WTC11 (cell line): ENCODE measurements at regions not wholly inside any gene's neighbourhood (a gene's known extent, or its start where the extent isn't known, plus 50 kb on each side); places are given as distances from the start of the nearest gene placed in this dataset.

Experiments
- CREB1 ChIP-seq: sonication (generic); formaldehyde crosslinking; IDR thresholded peaks from 2 replicates; pipeline ENCODE4 v1.8.0; 2023; ENCODE audit warnings: mild to moderate bottlenecking, missing genetic modification reagents
- NR1H2 ChIP-seq: sonication (generic); formaldehyde crosslinking; IDR thresholded peaks from 2 replicates; pipeline ENCODE4 v1.9.0; 2021; ENCODE audit warnings: mild to moderate bottlenecking, moderate library complexity, missing genetic modification reagents
- NR2C2 ChIP-seq: sonication (generic); formaldehyde crosslinking; IDR thresholded peaks from 2 replicates; pipeline ENCODE4 v1.8.0; 2022; ENCODE audit warnings: mild to moderate bottlenecking, missing genetic modification reagents
- SOX15 ChIP-seq: fragments of 250-450 bp; sonication (Bioruptor Pico); IDR thresholded peaks from 2 replicates; pipeline ENCODE4 v1.9.0; 2021; ENCODE audit warnings: mild to moderate bottlenecking
- SP1 ChIP-seq: sonication (generic); formaldehyde crosslinking; conservative IDR thresholded peaks from 2 replicates; pipeline ENCODE4 v1.8.1; 2022; ENCODE audit warnings: missing genetic modification reagents
- TF ChIP-seq, protein P1 (sequence below): sonication (generic); formaldehyde crosslinking; IDR thresholded peaks from 2 replicates; pipeline ENCODE4 v1.8.1; 2023; ENCODE audit warnings: mild to moderate bottlenecking, missing genetic modification reagents
- TF ChIP-seq, protein P2 (sequence below): sonication (generic); formaldehyde crosslinking; IDR thresholded peaks from 2 replicates; pipeline ENCODE4 v1.8.0; 2022; ENCODE audit warnings: mild to moderate bottlenecking, missing genetic modification reagents
- TF ChIP-seq, protein P3 (sequence below): fragments of 200-600 bp; IDR thresholded peaks from 2 replicates; pipeline ENCODE4 v1.8.0; 2022; ENCODE audit warnings: antibody characterized with exemption
- TF ChIP-seq, protein P4 (sequence below): sonication (generic); formaldehyde crosslinking; IDR thresholded peaks from 2 replicates; pipeline ENCODE4 v1.8.0; 2022; ENCODE audit warnings: mild to moderate bottlenecking, missing genetic modification reagents
- TF ChIP-seq, protein P5 (sequence below): fragments of 250-450 bp; sonication (Bioruptor Pico); IDR thresholded peaks from 2 replicates; pipeline ENCODE4 v1.9.0; 2021; ENCODE audit warnings: mild to moderate bottlenecking
- TF ChIP-seq, protein P6 (sequence below): fragments of 250-450 bp; sonication (Bioruptor Pico); IDR thresholded peaks from 2 replicates; pipeline ENCODE4 v2.1.2; 2022; ENCODE audit warnings: mild to moderate bottlenecking, moderate library complexity
- TF ChIP-seq, protein P7 (sequence below): sonication (generic); formaldehyde crosslinking; IDR thresholded peaks from 2 replicates; pipeline ENCODE4 v1.8.1; 2022; ENCODE audit warnings: low read depth, mild to moderate bottlenecking, moderate library complexity, missing genetic modification reagents, borderline replicate concordance
- TF ChIP-seq, protein P8 (sequence below): sonication (generic); formaldehyde crosslinking; IDR thresholded peaks from 2 replicates; pipeline ENCODE4 v1.8.1; 2022; ENCODE audit warnings: mild to moderate bottlenecking, missing genetic modification reagents, moderate library complexity, borderline replicate concordance
- TF ChIP-seq, protein P9 (sequence below): fragments of 250-450 bp; sonication (Bioruptor Pico); IDR thresholded peaks from 2 replicates; pipeline ENCODE4 v1.9.0; 2021; ENCODE audit warnings: mild to moderate bottlenecking, borderline replicate concordance

DNA sequence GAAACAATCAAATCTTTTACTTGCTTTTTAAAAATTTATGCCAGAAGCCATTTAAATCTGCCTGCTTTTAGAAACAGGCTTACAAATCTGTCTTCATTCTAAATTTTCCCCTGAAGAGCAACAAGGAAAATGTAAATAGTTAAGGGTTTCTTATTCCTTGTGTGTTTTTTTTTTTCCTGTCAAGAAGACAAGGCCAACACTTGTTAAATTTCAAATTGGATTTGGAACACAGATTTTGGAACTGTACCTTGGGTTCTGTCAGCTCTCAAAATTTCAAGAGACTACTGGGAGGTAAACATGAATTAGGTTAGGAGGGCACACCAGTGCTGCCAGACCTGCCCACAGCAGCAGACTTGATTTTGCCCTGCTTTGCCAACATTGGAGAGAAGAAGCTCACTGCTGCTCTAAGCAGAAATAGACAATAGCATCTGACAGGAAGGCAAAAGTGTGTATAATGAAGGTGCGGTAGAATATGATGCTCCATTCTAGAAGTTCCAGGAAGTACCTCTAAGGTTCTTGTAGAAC is 121.7 kb downstream of the NHLRC3 start:
- TF ChIP-seq SP1 (CRISPR knock-in tag) (no peak), SOX15 (CRISPR knock-in tag) (no peak), CREB1 (CRISPR knock-in tag) (no peak), NR2C2 (CRISPR knock-in tag) (no peak), NR1H2 (CRISPR knock-in tag) (no peak)
- TF ChIP-seq, protein P1, sequence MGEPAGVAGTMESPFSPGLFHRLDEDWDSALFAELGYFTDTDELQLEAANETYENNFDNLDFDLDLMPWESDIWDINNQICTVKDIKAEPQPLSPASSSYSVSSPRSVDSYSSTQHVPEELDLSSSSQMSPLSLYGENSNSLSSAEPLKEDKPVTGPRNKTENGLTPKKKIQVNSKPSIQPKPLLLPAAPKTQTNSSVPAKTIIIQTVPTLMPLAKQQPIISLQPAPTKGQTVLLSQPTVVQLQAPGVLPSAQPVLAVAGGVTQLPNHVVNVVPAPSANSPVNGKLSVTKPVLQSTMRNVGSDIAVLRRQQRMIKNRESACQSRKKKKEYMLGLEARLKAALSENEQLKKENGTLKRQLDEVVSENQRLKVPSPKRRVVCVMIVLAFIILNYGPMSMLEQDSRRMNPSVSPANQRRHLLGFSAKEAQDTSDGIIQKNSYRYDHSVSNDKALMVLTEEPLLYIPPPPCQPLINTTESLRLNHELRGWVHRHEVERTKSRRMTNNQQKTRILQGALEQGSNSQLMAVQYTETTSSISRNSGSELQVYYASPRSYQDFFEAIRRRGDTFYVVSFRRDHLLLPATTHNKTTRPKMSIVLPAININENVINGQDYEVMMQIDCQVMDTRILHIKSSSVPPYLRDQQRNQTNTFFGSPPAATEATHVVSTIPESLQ = no peak
- TF ChIP-seq, protein P2, sequence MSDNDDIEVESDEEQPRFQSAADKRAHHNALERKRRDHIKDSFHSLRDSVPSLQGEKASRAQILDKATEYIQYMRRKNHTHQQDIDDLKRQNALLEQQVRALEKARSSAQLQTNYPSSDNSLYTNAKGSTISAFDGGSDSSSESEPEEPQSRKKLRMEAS = no peak
- TF ChIP-seq, protein P3, sequence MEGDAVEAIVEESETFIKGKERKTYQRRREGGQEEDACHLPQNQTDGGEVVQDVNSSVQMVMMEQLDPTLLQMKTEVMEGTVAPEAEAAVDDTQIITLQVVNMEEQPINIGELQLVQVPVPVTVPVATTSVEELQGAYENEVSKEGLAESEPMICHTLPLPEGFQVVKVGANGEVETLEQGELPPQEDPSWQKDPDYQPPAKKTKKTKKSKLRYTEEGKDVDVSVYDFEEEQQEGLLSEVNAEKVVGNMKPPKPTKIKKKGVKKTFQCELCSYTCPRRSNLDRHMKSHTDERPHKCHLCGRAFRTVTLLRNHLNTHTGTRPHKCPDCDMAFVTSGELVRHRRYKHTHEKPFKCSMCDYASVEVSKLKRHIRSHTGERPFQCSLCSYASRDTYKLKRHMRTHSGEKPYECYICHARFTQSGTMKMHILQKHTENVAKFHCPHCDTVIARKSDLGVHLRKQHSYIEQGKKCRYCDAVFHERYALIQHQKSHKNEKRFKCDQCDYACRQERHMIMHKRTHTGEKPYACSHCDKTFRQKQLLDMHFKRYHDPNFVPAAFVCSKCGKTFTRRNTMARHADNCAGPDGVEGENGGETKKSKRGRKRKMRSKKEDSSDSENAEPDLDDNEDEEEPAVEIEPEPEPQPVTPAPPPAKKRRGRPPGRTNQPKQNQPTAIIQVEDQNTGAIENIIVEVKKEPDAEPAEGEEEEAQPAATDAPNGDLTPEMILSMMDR = no peak
- TF ChIP-seq, protein P4, sequence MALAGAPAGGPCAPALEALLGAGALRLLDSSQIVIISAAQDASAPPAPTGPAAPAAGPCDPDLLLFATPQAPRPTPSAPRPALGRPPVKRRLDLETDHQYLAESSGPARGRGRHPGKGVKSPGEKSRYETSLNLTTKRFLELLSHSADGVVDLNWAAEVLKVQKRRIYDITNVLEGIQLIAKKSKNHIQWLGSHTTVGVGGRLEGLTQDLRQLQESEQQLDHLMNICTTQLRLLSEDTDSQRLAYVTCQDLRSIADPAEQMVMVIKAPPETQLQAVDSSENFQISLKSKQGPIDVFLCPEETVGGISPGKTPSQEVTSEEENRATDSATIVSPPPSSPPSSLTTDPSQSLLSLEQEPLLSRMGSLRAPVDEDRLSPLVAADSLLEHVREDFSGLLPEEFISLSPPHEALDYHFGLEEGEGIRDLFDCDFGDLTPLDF = no peak
- TF ChIP-seq, protein P5, sequence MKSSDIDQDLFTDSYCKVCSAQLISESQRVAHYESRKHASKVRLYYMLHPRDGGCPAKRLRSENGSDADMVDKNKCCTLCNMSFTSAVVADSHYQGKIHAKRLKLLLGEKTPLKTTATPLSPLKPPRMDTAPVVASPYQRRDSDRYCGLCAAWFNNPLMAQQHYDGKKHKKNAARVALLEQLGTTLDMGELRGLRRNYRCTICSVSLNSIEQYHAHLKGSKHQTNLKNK (CRISPR knock-in tag) = no peak
- TF ChIP-seq, protein P6, sequence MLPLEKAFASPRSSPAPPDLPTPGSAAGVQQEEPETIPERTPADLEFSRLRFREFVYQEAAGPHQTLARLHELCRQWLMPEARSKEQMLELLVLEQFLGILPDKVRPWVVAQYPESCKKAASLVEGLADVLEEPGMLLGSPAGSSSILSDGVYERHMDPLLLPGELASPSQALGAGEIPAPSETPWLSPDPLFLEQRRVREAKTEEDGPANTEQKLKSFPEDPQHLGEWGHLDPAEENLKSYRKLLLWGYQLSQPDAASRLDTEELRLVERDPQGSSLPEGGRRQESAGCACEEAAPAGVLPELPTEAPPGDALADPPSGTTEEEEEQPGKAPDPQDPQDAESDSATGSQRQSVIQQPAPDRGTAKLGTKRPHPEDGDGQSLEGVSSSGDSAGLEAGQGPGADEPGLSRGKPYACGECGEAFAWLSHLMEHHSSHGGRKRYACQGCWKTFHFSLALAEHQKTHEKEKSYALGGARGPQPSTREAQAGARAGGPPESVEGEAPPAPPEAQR (CRISPR knock-in tag) = no peak
- TF ChIP-seq, protein P7, sequence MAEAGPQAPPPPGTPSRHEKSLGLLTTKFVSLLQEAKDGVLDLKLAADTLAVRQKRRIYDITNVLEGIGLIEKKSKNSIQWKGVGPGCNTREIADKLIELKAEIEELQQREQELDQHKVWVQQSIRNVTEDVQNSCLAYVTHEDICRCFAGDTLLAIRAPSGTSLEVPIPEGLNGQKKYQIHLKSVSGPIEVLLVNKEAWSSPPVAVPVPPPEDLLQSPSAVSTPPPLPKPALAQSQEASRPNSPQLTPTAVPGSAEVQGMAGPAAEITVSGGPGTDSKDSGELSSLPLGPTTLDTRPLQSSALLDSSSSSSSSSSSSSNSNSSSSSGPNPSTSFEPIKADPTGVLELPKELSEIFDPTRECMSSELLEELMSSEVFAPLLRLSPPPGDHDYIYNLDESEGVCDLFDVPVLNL (CRISPR knock-in tag) = no peak
- TF ChIP-seq, protein P8, sequence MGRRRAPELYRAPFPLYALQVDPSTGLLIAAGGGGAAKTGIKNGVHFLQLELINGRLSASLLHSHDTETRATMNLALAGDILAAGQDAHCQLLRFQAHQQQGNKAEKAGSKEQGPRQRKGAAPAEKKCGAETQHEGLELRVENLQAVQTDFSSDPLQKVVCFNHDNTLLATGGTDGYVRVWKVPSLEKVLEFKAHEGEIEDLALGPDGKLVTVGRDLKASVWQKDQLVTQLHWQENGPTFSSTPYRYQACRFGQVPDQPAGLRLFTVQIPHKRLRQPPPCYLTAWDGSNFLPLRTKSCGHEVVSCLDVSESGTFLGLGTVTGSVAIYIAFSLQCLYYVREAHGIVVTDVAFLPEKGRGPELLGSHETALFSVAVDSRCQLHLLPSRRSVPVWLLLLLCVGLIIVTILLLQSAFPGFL = no peak
- TF ChIP-seq, protein P9, sequence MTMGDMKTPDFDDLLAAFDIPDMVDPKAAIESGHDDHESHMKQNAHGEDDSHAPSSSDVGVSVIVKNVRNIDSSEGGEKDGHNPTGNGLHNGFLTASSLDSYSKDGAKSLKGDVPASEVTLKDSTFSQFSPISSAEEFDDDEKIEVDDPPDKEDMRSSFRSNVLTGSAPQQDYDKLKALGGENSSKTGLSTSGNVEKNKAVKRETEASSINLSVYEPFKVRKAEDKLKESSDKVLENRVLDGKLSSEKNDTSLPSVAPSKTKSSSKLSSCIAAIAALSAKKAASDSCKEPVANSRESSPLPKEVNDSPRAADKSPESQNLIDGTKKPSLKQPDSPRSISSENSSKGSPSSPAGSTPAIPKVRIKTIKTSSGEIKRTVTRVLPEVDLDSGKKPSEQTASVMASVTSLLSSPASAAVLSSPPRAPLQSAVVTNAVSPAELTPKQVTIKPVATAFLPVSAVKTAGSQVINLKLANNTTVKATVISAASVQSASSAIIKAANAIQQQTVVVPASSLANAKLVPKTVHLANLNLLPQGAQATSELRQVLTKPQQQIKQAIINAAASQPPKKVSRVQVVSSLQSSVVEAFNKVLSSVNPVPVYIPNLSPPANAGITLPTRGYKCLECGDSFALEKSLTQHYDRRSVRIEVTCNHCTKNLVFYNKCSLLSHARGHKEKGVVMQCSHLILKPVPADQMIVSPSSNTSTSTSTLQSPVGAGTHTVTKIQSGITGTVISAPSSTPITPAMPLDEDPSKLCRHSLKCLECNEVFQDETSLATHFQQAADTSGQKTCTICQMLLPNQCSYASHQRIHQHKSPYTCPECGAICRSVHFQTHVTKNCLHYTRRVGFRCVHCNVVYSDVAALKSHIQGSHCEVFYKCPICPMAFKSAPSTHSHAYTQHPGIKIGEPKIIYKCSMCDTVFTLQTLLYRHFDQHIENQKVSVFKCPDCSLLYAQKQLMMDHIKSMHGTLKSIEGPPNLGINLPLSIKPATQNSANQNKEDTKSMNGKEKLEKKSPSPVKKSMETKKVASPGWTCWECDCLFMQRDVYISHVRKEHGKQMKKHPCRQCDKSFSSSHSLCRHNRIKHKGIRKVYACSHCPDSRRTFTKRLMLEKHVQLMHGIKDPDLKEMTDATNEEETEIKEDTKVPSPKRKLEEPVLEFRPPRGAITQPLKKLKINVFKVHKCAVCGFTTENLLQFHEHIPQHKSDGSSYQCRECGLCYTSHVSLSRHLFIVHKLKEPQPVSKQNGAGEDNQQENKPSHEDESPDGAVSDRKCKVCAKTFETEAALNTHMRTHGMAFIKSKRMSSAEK (CRISPR knock-in tag) = no peak
